Activated naive CD4-positive, alpha-beta T cell treated with anti-CD3 and anti-CD28 coated beads, Interleukin-2, amount 50 U/mL, for 72 hours (primary cell): ENCODE measurements at regions not wholly inside any gene's neighbourhood (a gene's known extent, or its start where the extent isn't known, plus 50 kb on each side); places are given as distances from the start of the nearest gene placed in this dataset.
A peak's percentile ranks its signal among the peaks of the same experiment; 100 is the strongest.
"Not testable (repeated sequence)": the region's sequence is repeated elsewhere in the genome, so short reads cannot be mapped to it uniquely, and the experiment has no call there.

Experiments
- ATAC-seq, 2 donors: fragments of 150-1000 bp; cut with Tn5 transposase; 2 replicates each; pipeline ENCODE4 v1.10.0; 2021; ENCODE audit warnings: mild to moderate bottlenecking in 2 of 2, moderate library complexity in 2 of 2
- DNase-seq, 2 donors: peaks; one replicate each; pipeline ENCODE4 v3.0.0; 2021 to 2022; ENCODE audit warnings: low spot score in 2 of 2
- H3K27ac Mint-ChIP-seq, 2 donors: one replicate each; pipeline ENCODE4 v1.8.0; 2022; ENCODE audit warnings: mild to moderate bottlenecking in 2 of 2, mixed read lengths in 2 of 2
- H3K36me3 Mint-ChIP-seq, 2 donors: one replicate each; pipeline ENCODE4 v1.8.0; 2022; ENCODE audit warnings: mixed read lengths in 2 of 2
- H3K9me3 Mint-ChIP-seq, 2 donors: one replicate each; pipeline ENCODE4 v1.8.0; 2022; ENCODE audit warnings: mixed read lengths in 2 of 2

GRCh38 chr3:127076166-127076992 lies 93.5 kb downstream of the PLXNA1 start:
- H3K36me3 Mint-ChIP-seq, DNase-seq, H3K27ac Mint-ChIP-seq, ATAC-seq, H3K9me3 Mint-ChIP-seq: not testable (repeated sequence)

GRCh38 chr3:127077068-127077467 lies 94.2 kb downstream of the PLXNA1 start:
- ATAC-seq = no peak
- Mint-ChIP-seq H3K27ac (no peak overlapping the region), H3K36me3 (no peaks in the 10 kb centered on the region), H3K9me3 (no peaks in the 10 kb centered on the region)
- DNase-seq = no peak

GRCh38 chr3:127077505-127078064 lies 94.7 kb downstream of the PLXNA1 start:
- Mint-ChIP-seq H3K9me3 (no peaks in the 10 kb centered on the region), H3K27ac (no peak overlapping the region), H3K36me3 (no peaks in the 10 kb centered on the region)
- ATAC-seq (no peak), DNase-seq (no peak)

GRCh38 chr3:127078626-127079025 lies 95.7 kb downstream of the PLXNA1 start:
- no peak overlapping the region for H3K27ac Mint-ChIP-seq
- ATAC-seq (no peak), DNase-seq (no peak)
- no peaks in the 10 kb centered on the region for H3K36me3 Mint-ChIP-seq
- H3K9me3 Mint-ChIP-seq = no peaks in the 10 kb centered on the region

GRCh38 chr3:127079211-127079610 lies 96.3 kb downstream of the PLXNA1 start:
- no peak overlapping the region for H3K27ac Mint-ChIP-seq
- H3K9me3 Mint-ChIP-seq = no peaks in the 10 kb centered on the region
- DNase-seq = no peak
- H3K36me3 Mint-ChIP-seq = no peaks in the 10 kb centered on the region
- ATAC-seq = no peak

GRCh38 chr3:127081001-127081720 lies 98.2 kb downstream of the PLXNA1 start:
- DNase-seq (no peak), ATAC-seq (no peak)
- no peaks in the 10 kb centered on the region for H3K9me3 Mint-ChIP-seq
- no peak overlapping the region for H3K27ac Mint-ChIP-seq
- no peaks in the 10 kb centered on the region for H3K36me3 Mint-ChIP-seq

- ATAC-seq (no peak), DNase-seq (no peak)
- Mint-ChIP-seq H3K36me3 (no peaks in the 10 kb centered on the region), H3K9me3 (no peaks in the 10 kb centered on the region), H3K27ac (peak overlapping the region in 1 of 2 donors; percentile 29)
These were observed 99.2 kb downstream of the PLXNA1 start for GRCh38 chr3:127082066-127082465.

- no peaks in the 10 kb centered on the region for H3K36me3 Mint-ChIP-seq
- H3K9me3 Mint-ChIP-seq = no peaks in the 10 kb centered on the region
- no peak overlapping the region for H3K27ac Mint-ChIP-seq
These were observed 101.0 kb downstream of the PLXNA1 start for GRCh38 chr3:127083778-127084397.

GRCh38 chr3:127084401-127084990 lies 101.6 kb downstream of the PLXNA1 start:
- H3K27ac Mint-ChIP-seq = peak overlapping the region in 1 of 2 donors; percentile 22
- ATAC-seq = no peak
- H3K9me3 Mint-ChIP-seq = no peaks in the 10 kb centered on the region
- no peaks in the 10 kb centered on the region for H3K36me3 Mint-ChIP-seq
- no peak for DNase-seq

More at GRCh38 chr3:127083778-127084397, 101.0 kb downstream of the PLXNA1 start:
- DNase-seq (no peak), ATAC-seq (no peak)

GRCh38 chr3:127085576-127085975 lies 102.7 kb downstream of the PLXNA1 start:
- no peaks in the 10 kb centered on the region for H3K36me3 Mint-ChIP-seq
- no peak overlapping the region for H3K27ac Mint-ChIP-seq
- no peak for DNase-seq
- H3K9me3 Mint-ChIP-seq = no peaks in the 10 kb centered on the region
- ATAC-seq = no peak

- H3K36me3 Mint-ChIP-seq, H3K9me3 Mint-ChIP-seq, ATAC-seq, DNase-seq, H3K27ac Mint-ChIP-seq: not testable (repeated sequence)
These were observed 103.7 kb downstream of the PLXNA1 start for GRCh38 chr3:127086591-127086990.

GRCh38 chr3:127087441-127087840 lies 104.5 kb downstream of the PLXNA1 start:
- ATAC-seq = no peak
- Mint-ChIP-seq H3K36me3 (no peaks in the 10 kb centered on the region), H3K9me3 (no peaks in the 10 kb centered on the region), H3K27ac (no peak overlapping the region)
- DNase-seq = no peak

- H3K27ac Mint-ChIP-seq = no peak overlapping the region
- ATAC-seq = no peak
- H3K36me3 Mint-ChIP-seq = no peaks in the 10 kb centered on the region
- DNase-seq = no peak
- H3K9me3 Mint-ChIP-seq = no peaks in the 10 kb centered on the region
These were observed 104.2 kb upstream of the PRR23E start for GRCh38 chr3:127088511-127089351.

- Mint-ChIP-seq H3K9me3 (no peaks in the 10 kb centered on the region), H3K27ac (peak overlapping the region; percentile 29 to 87), H3K36me3 (no peaks in the 10 kb centered on the region)
- ATAC-seq (no peak), DNase-seq (no peak)
These were observed 103.3 kb upstream of the PRR23E start for GRCh38 chr3:127089486-127090145.
